Epidermal melanocyte (primary cell): ENCODE measurements at regions not wholly inside any gene's neighbourhood (a gene's known extent, or its start where the extent isn't known, plus 50 kb on each side); places are given as distances from the start of the nearest gene placed in this dataset.

Experiments used
- DNase-seq: peaks from one replicate; pipeline ENCODE4 v3.0.0; 2011; ENCODE audit warnings: low spot score; ENCODE audit not compliant: insufficient read length

GRCh38 chr16:64656471-64656870 lies 465.4 kb downstream of the CDH11 start:
- no peak for DNase-seq

GRCh38 chr16:64654178-64654577 lies 467.7 kb downstream of the CDH11 start:
- DNase-seq: no peak

- no peak for DNase-seq
Observed at GRCh38 chr16:64648282-64648681, 473.6 kb downstream of the CDH11 start.

GRCh38 chr16:64641343-64641742 lies 480.5 kb downstream of the CDH11 start:
- no peak for DNase-seq

- DNase-seq: no peak
Observed at GRCh38 chr16:64638766-64639165, 483.1 kb downstream of the CDH11 start.

GRCh38 chr16:64629622-64630021 lies 492.2 kb downstream of the CDH11 start:
- no peak for DNase-seq

- DNase-seq: no peak
Observed at GRCh38 chr16:64627781-64628180, 494.1 kb downstream of the CDH11 start.

- no peak for DNase-seq
Observed at GRCh38 chr16:64627288-64627687, 494.6 kb downstream of the CDH11 start.

GRCh38 chr16:64626776-64627175 lies 495.1 kb downstream of the CDH11 start:
- DNase-seq: no peak

GRCh38 chr16:64621616-64622015 lies 500.2 kb downstream of the CDH11 start:
- no peak for DNase-seq

GRCh38 chr16:64617836-64618476 lies 503.9 kb downstream of the CDH11 start:
- DNase-seq: no peak

GRCh38 chr16:64615630-64616280 lies 506.1 kb downstream of the CDH11 start:
- peak; percentile 22 for DNase-seq

GRCh38 chr16:64596196-64596595 lies 525.7 kb downstream of the CDH11 start:
- no peak for DNase-seq

GRCh38 chr16:64590513-64590912 lies 531.4 kb downstream of the CDH11 start:
- DNase-seq: no peak

- no peak for DNase-seq
Observed at GRCh38 chr16:64589836-64590235, 532.0 kb downstream of the CDH11 start.

- DNase-seq: no peak
Observed at GRCh38 chr16:64586781-64587180, 535.1 kb downstream of the CDH11 start.

GRCh38 chr16:64585367-64585766 lies 536.5 kb downstream of the CDH11 start:
- no peak for DNase-seq

- no peak for DNase-seq
Observed at GRCh38 chr16:64580558-64580957, 541.3 kb downstream of the CDH11 start.

GRCh38 chr16:64579712-64580111 lies 542.2 kb downstream of the CDH11 start:
- DNase-seq: no peak

- DNase-seq: no peak
Observed at GRCh38 chr16:64545768-64546167, 576.1 kb downstream of the CDH11 start.

- no peak for DNase-seq
Observed at GRCh38 chr16:64544859-64545258, 577.0 kb downstream of the CDH11 start.

- DNase-seq: no peak
Observed at GRCh38 chr16:64543441-64543840, 578.4 kb downstream of the CDH11 start.

GRCh38 chr16:64543031-64543430 lies 578.8 kb downstream of the CDH11 start:
- no peak for DNase-seq
